HCT116 (cell line): ENCODE measurements at regions not wholly inside any gene's neighbourhood (a gene's known extent, or its start where the extent isn't known, plus 50 kb on each side); places are given as distances from the start of the nearest gene placed in this dataset.

Source experiments
- ATAC-seq: fragments of 200-7000 bp; cut with Tn5 transposase; 2 replicates; pipeline ENCODE4 v1.9.1; 2020; ENCODE audit warnings: mild to moderate bottlenecking, moderate library complexity
- BruUV-seq: library from RNA; stranded (reverse); fragments of 400-500 nt; replicated peaks from 2 replicates; lab custom pipeline; 2021; lab: Mats Ljungman, UMichigan
- CTCF ChIA-PET: fragments of 300-600 bp; sonication (Branson Sonifier 250); formaldehyde crosslinking; loops from one replicate; lab custom pipeline; 2021; ENCODE audit warnings: antibody characterized with exemption; lab: Charles Lee
- POLR2A ChIA-PET: fragments of 300-600, 350-600 bp; sonication (Branson Sonifier 250); formaldehyde crosslinking; loops from one replicate; lab custom pipeline; 2021; ENCODE audit warnings: antibody characterized with exemption; lab: Charles Lee
- RAD21 ChIA-PET, 2 experiments: fragments of 300-600 bp; sonication (Branson Sonifier 250); formaldehyde crosslinking; loops; one replicate each; lab custom pipeline; 2023; ENCODE audit warnings: low total read pairs in 2 of 2; ENCODE audit not compliant: uncharacterized antibody in 2 of 2, unreplicated experiment in 2 of 2, low non-redundant PET in 1 of 2; lab: Charles Lee
- DNase-seq: peaks from one replicate; pipeline ENCODE4 v3.0.0-alpha.2; 2010; ENCODE audit warnings: low read depth, low spot score
- H2AFZ ChIP-seq: fragments of 200-600 bp; shearing (Covaris generic), sonication (generic); 2 replicates; pipeline ENCODE4 v1.6.1; 2017; ENCODE audit warnings: low read depth, mixed run types, mixed read lengths, antibody characterized with exemption, low read length; ENCODE audit not compliant: poor library complexity, severe bottlenecking
- H3K27ac ChIP-seq: 2 replicates; pipeline ENCODE4 v1.5.1; 2012; ENCODE audit warnings: low read depth, low read length
- H3K27me3 ChIP-seq: fragments of 200-600 bp; sonication (generic); 2 replicates; pipeline ENCODE4 v1.6.1; 2016; ENCODE audit warnings: mixed run types, low read length, mixed read lengths; ENCODE audit not compliant: insufficient read depth
- H3K36me3 ChIP-seq, 2 experiments: fragments of 200-500 bp in 1 of 2; fragments of 200-600 bp in 1 of 2; sonication (Bioruptor generic) in 1 of 2; sonication (generic) in 1 of 2; 2 replicates each; pipeline versions ENCODE4 v1.5.1 to v1.6.1; 2014 to 2016; ENCODE audit warnings: low read length in 2 of 2, inconsistent platforms in 1 of 2, mixed read lengths in 1 of 2, mixed run types in 1 of 2; ENCODE audit not compliant: insufficient read depth in 2 of 2, control insufficient read depth in 1 of 2
- H3K4me1 ChIP-seq, 2 experiments: fragments of 200-600 bp in 1 of 2; sonication (generic) in 1 of 2; 2 replicates each; pipeline versions ENCODE4 v1.5.1 to v1.6.1; 2012 to 2017; ENCODE audit warnings: low read length in 2 of 2, inconsistent platforms in 1 of 2, mild to moderate bottlenecking in 1 of 2, mixed read lengths in 1 of 2, mixed run types in 1 of 2, moderate library complexity in 1 of 2; ENCODE audit not compliant: insufficient read depth in 2 of 2, control insufficient read depth in 1 of 2
- H3K4me2 ChIP-seq: fragments of 200-600 bp; sonication (generic); 2 replicates; pipeline ENCODE4 v1.6.1; 2017; ENCODE audit warnings: mixed run types, low read length, mixed read lengths
- H3K4me3 ChIP-seq, 2 experiments: fragments of 200-600 bp in 1 of 2; sonication (generic) in 1 of 2; replicated peaks in 1 of 2; 2 replicates each; pipeline ENCODE4 v1.5.1; 2011 to 2016; ENCODE audit warnings: low read length in 2 of 2, control low read depth in 1 of 2, low read depth in 1 of 2, mild to moderate bottlenecking in 1 of 2, mixed read lengths in 1 of 2, mixed run types in 1 of 2
- H3K79me2 ChIP-seq: fragments of 200-600 bp; sonication (generic); 2 replicates; pipeline ENCODE4 v1.6.1; 2017; ENCODE audit warnings: mild to moderate bottlenecking, mixed run types, low read length, moderate library complexity, mixed read lengths; ENCODE audit not compliant: insufficient read depth
- H3K9ac ChIP-seq: fragments of 200-600 bp; sonication (generic); 2 replicates; pipeline ENCODE4 v1.6.1; 2016; ENCODE audit warnings: low read length, mixed read lengths
- H3K9me2 ChIP-seq: fragments of 200-600 bp; sonication (generic), shearing (Covaris generic); 2 replicates; pipeline ENCODE4 v1.6.1; 2017; ENCODE audit warnings: mixed run types, mild to moderate bottlenecking, moderate library complexity; ENCODE audit not compliant: insufficient read depth
- H3K9me3 ChIP-seq, 2 experiments: fragments of 200-500 bp in 1 of 2; fragments of 200-600 bp in 1 of 2; sonication (Bioruptor generic) in 1 of 2; sonication (generic) in 1 of 2; 2 replicates each; pipeline ENCODE4 v1.6.1; 2014 to 2017; ENCODE audit warnings: low read length in 2 of 2, mixed read lengths in 2 of 2, inconsistent platforms in 1 of 2, low read depth in 1 of 2, mild to moderate bottlenecking in 1 of 2, mixed run types in 1 of 2, moderate library complexity in 1 of 2; ENCODE audit not compliant: control insufficient read depth in 1 of 2, insufficient read depth in 1 of 2
- H4K20me1 ChIP-seq: fragments of 200-600 bp; sonication (generic), shearing (Covaris generic); 2 replicates; pipeline ENCODE4 v1.6.1; 2017; ENCODE audit warnings: mixed run types, mild to moderate bottlenecking, moderate library complexity; ENCODE audit not compliant: insufficient read depth
- CBX3 ChIP-seq: IDR thresholded peaks from 2 replicates; pipeline ENCODE4 v1.6.1; 2012; ENCODE audit warnings: low read depth
- EGR1 ChIP-seq: IDR thresholded peaks from 2 replicates; pipeline ENCODE4 v1.6.1; 2012; ENCODE audit warnings: low read depth
- EZH2 ChIP-seq: fragments of 200-600 bp; sonication (generic); IDR thresholded peaks from 2 replicates; pipeline ENCODE4 v1.6.1; 2017; ENCODE audit warnings: antibody characterized with exemption, mixed run types
- EZH2phosphoT487 ChIP-seq: fragments of 200-600 bp; IDR thresholded peaks from 2 replicates; pipeline ENCODE4 v1.6.1; 2018; ENCODE audit warnings: antibody characterized with exemption, borderline replicate concordance
- FOSL1 ChIP-seq: IDR thresholded peaks from 2 replicates; pipeline ENCODE4 v1.6.1; 2012; ENCODE audit warnings: low read depth
- JUND ChIP-seq: IDR thresholded peaks from 2 replicates; pipeline ENCODE4 v1.6.1; 2012
- MAX ChIP-seq: IDR thresholded peaks from 2 replicates; pipeline ENCODE4 v1.6.1; 2012
- POLR2A ChIP-seq: IDR thresholded peaks from 2 replicates; pipeline ENCODE4 v1.7.0; 2011; ENCODE audit warnings: borderline replicate concordance; ENCODE audit not compliant: insufficient read depth, insufficient read length; ENCODE audit errors: extremely low read depth
- POLR2AphosphoS5 ChIP-seq: IDR thresholded peaks from 2 replicates; pipeline ENCODE4 v1.6.1; 2011; ENCODE audit warnings: mild to moderate bottlenecking, low read depth, low read length, moderate library complexity
- RAD21 ChIP-seq: IDR thresholded peaks from 2 replicates; pipeline ENCODE4 v1.6.1; 2012; ENCODE audit warnings: low read depth, mild to moderate bottlenecking
- REST ChIP-seq: IDR thresholded peaks from 2 replicates; pipeline ENCODE4 v1.6.1; 2012; ENCODE audit warnings: low read depth
- SP1 ChIP-seq: IDR thresholded peaks from 2 replicates; pipeline ENCODE4 v1.6.1; 2012; ENCODE audit warnings: low read depth
- SRF ChIP-seq: IDR thresholded peaks from 2 replicates; pipeline ENCODE4 v1.6.1; 2012; ENCODE audit warnings: low read depth
- ZFX ChIP-seq: fragments of 450-650 bp; IDR thresholded peaks from 2 replicates; pipeline ENCODE4 v1.6.1; 2017
- ZNF274 ChIP-seq: fragments of 200-500 bp; sonication (Bioruptor generic); IDR thresholded peaks from 2 replicates; pipeline ENCODE4 v1.6.1; 2014; ENCODE audit warnings: mild to moderate bottlenecking, low read depth, low read length, inconsistent platforms
- intact Hi-C: fragments of 100-400 bp; cut with micrococcal nuclease; formaldehyde crosslinking; loops from 2 replicates; pipeline ENCODE4 v1.10.0; 2022

GRCh38 chr12:126193190-126193589, 1128.0 kb downstream of the AACS start:
- RAD21 ChIA-PET: no interaction called here
- Histone ChIP-seq H3K79me2 (no peaks in the 10 kb centered on the region), H3K9me3 (peaks cover 6 to 7% of the 10 kb centered on the region in 2 experiments; a peak in 2 of 4 replicates), H3K9me2 (no peaks in the 10 kb centered on the region), H3K4me1 (no peaks in the 10 kb centered on the region), H3K4me2 (no peak overlapping the region), H3K36me3 (no peaks in the 10 kb centered on the region)
- POLR2A ChIA-PET: no interaction called here
- DNase-seq: no peak
- no TSS peak for BruUV-seq
- no peak for TF ChIP-seq POLR2A
- TF ChIP-seq EZH2phosphoT487: no peak
- no peak for TF ChIP-seq RAD21
- no peak for TF ChIP-seq ZNF274
- no peak for TF ChIP-seq EZH2
- no peak for TF ChIP-seq POLR2AphosphoS5
- TF ChIP-seq CBX3: no peak
- no peak for TF ChIP-seq SRF
- no peak for TF ChIP-seq ZFX
- no peak for TF ChIP-seq SP1
- no peak for TF ChIP-seq MAX
- no peak for TF ChIP-seq FOSL1
- TF ChIP-seq EGR1: no peak
- TF ChIP-seq JUND: no peak
- TF ChIP-seq REST: no peak
- TF ChIP-seq, all 23 proteins: peak for 0
- no peak for ATAC-seq
- H2AFZ ChIP-seq: no peak overlapping the region
- no peak overlapping the region for H3K27ac ChIP-seq
- no peaks in the 10 kb centered on the region for H3K27me3 ChIP-seq
- CTCF ChIA-PET: no interaction called here
- H4K20me1 ChIP-seq: no peaks in the 10 kb centered on the region
- no peak overlapping the region for H3K9ac ChIP-seq
- intact Hi-C loops: no loop called here
- no peak overlapping the region for H3K4me3 ChIP-seq
